Panc1 (cell line): ENCODE measurements at regions not wholly inside any gene's neighbourhood (a gene's known extent, or its start where the extent isn't known, plus 50 kb on each side); places are given as distances from the start of the nearest gene placed in this dataset.

Experiments used
- ATAC-seq: fragments of 200-7000 bp; cut with Tn5 transposase; 2 replicates; pipeline ENCODE4 v1.9.1; 2020; ENCODE audit warnings: mild to moderate bottlenecking, moderate library complexity
- BruUV-seq: library from RNA; stranded (reverse); fragments of 400-500 nt; replicated peaks from 2 replicates; lab custom pipeline; 2021; lab: Mats Ljungman, UMichigan
- CTCF ChIA-PET: fragments of 300-600 bp; sonication (Branson Sonifier 250); formaldehyde crosslinking; loops from one replicate; lab custom pipeline; 2022; ENCODE audit warnings: antibody characterized with exemption; lab: Charles Lee
- POLR2A ChIA-PET: fragments of 300-600 bp; sonication (Branson Sonifier 250); formaldehyde crosslinking; loops from one replicate; lab custom pipeline; 2022; ENCODE audit warnings: antibody characterized with exemption; lab: Charles Lee
- DNase-seq: peaks from one replicate; pipeline ENCODE4 v3.0.0-alpha.2; 2010; ENCODE audit warnings: low read depth, low spot score
- H3K27ac ChIP-seq: 2 replicates; pipeline ENCODE4 v1.5.1; 2011; ENCODE audit warnings: mild to moderate bottlenecking, low read length, inconsistent platforms
- H3K27me3 ChIP-seq: fragments of 200-500 bp; sonication (Bioruptor generic); 2 replicates; pipeline ENCODE4 v1.6.0; 2014; ENCODE audit warnings: low read length, inconsistent platforms; ENCODE audit not compliant: control insufficient read depth, insufficient read depth
- H3K36me3 ChIP-seq: fragments of 200-500 bp; sonication (Bioruptor generic); 2 replicates; pipeline ENCODE4 v1.5.1; 2014; ENCODE audit warnings: inconsistent platforms, mild to moderate bottlenecking, low read length, moderate library complexity; ENCODE audit not compliant: control insufficient read depth, insufficient read depth
- H3K4me1 ChIP-seq: 2 replicates; pipeline ENCODE4 v1.5.1; 2011; ENCODE audit warnings: inconsistent platforms, mild to moderate bottlenecking, low read length, moderate library complexity; ENCODE audit not compliant: control insufficient read depth, insufficient read depth
- H3K4me3 ChIP-seq, 2 experiments: 2 replicates each; pipeline ENCODE4 v1.5.1; 2011 to 2012; ENCODE audit warnings: low read depth in 2 of 2, low read length in 2 of 2, mild to moderate bottlenecking in 2 of 2, inconsistent platforms in 1 of 2, moderate library complexity in 1 of 2
- H3K9me3 ChIP-seq: fragments of 200-500 bp; sonication (Bioruptor generic); 2 replicates; pipeline ENCODE4 v1.5.1; 2014; ENCODE audit warnings: low read depth, mild to moderate bottlenecking, inconsistent platforms, low read length, moderate library complexity; ENCODE audit not compliant: control insufficient read depth, insufficient read depth
- POLR2AphosphoS5 ChIP-seq: IDR thresholded peaks from 2 replicates; pipeline ENCODE4 v1.6.1; 2012; ENCODE audit warnings: mild to moderate bottlenecking, low read depth, low read length, moderate library complexity
- SIN3A ChIP-seq: IDR thresholded peaks from 2 replicates; pipeline ENCODE4 v1.6.1; 2012; ENCODE audit warnings: low read depth, mild to moderate bottlenecking, low read length, moderate library complexity, borderline replicate concordance; ENCODE audit not compliant: insufficient read depth
- TCF7L2 ChIP-seq: IDR thresholded peaks from 2 replicates; pipeline ENCODE4 v1.6.1; 2011; ENCODE audit warnings: mild to moderate bottlenecking, low read depth, low read length, inconsistent platforms
- in situ Hi-C: cut with HindIII; loops from 2 replicates; pipeline ENCODE4 v1.10.0; 2016; ENCODE audit warnings: low sequenced_read_pairs, low pct_unique_long_range_greater_than_20kb
- intact Hi-C: fragments of 100-400 bp; cut with micrococcal nuclease; formaldehyde crosslinking; loops from one replicate; pipeline ENCODE4 v1.10.0; 2022; ENCODE audit not compliant: unreplicated experiment
- TF ChIP-seq, protein P1 (sequence below), 2 experiments: IDR thresholded peaks; 2 replicates each; pipeline ENCODE4 v1.6.1; 2011 to 2012; ENCODE audit warnings: low read depth in 2 of 2, control low read depth in 1 of 2, low read length in 1 of 2, mild to moderate bottlenecking in 1 of 2, moderate library complexity in 1 of 2; ENCODE audit not compliant: insufficient read depth in 1 of 2
- TF ChIP-seq, protein P2 (sequence below): fragments of 450-650 bp; IDR thresholded peaks from 2 replicates; pipeline ENCODE4 v1.5.1; 2017; ENCODE audit warnings: mild to moderate bottlenecking

DNA sequence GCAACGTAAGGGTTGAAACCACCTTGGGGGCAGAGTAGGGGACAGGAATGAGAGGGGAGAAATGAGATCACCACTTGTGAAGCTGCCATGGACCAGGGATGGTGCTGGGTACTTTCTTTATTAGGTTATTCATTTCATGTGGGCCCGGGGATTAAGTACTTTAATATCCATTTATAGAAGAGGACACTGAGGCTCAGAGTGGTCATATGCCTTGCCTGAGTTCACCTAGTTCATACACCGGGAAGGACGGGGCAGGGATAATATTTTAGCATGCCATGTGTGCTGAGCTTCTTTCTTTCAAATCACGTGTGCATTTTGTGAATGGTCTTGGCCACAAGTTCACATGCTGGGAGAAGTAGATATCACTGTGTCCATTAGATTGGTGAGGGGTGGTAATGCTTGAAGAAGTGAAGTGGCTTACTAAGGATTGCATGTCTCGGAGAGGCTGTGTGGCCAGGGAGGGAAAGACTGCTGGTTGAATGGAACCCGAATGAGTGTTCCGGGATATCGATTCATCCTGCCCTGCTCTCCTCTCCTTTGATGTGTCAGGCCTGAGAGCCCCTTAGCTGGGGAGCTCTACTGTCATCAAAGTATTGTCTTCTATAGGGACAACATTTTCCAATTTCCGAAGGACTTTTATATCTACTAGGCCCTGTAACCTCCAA, 187.1 kb downstream of the MYCN start:
- intact Hi-C loops (no loop called here), in situ Hi-C loops (no loop called here)
- Histone ChIP-seq H3K9me3 (no peaks in the 10 kb centered on the region), H3K27me3 (no peaks in the 10 kb centered on the region), H3K36me3 (no peaks in the 10 kb centered on the region), H3K4me3 (no peak overlapping the region), H3K4me1 (no peaks in the 10 kb centered on the region), H3K27ac (no peak overlapping the region)
- ATAC-seq = no peak
- ChIA-PET POLR2A (no interaction called here), CTCF (no interaction called here)
- BruUV-seq = no TSS peak
- no peak for DNase-seq
- TF ChIP-seq SIN3A = no peak
- TF ChIP-seq, protein P1, sequence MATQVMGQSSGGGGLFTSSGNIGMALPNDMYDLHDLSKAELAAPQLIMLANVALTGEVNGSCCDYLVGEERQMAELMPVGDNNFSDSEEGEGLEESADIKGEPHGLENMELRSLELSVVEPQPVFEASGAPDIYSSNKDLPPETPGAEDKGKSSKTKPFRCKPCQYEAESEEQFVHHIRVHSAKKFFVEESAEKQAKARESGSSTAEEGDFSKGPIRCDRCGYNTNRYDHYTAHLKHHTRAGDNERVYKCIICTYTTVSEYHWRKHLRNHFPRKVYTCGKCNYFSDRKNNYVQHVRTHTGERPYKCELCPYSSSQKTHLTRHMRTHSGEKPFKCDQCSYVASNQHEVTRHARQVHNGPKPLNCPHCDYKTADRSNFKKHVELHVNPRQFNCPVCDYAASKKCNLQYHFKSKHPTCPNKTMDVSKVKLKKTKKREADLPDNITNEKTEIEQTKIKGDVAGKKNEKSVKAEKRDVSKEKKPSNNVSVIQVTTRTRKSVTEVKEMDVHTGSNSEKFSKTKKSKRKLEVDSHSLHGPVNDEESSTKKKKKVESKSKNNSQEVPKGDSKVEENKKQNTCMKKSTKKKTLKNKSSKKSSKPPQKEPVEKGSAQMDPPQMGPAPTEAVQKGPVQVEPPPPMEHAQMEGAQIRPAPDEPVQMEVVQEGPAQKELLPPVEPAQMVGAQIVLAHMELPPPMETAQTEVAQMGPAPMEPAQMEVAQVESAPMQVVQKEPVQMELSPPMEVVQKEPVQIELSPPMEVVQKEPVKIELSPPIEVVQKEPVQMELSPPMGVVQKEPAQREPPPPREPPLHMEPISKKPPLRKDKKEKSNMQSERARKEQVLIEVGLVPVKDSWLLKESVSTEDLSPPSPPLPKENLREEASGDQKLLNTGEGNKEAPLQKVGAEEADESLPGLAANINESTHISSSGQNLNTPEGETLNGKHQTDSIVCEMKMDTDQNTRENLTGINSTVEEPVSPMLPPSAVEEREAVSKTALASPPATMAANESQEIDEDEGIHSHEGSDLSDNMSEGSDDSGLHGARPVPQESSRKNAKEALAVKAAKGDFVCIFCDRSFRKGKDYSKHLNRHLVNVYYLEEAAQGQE (IDR thresholded peaks at IDR 0.05; ENCODE audit: insufficient read depth in 1 of 2, low read depth in 2 of 2, low read length in 1 of 2) = no peak
- TF ChIP-seq, protein P2, sequence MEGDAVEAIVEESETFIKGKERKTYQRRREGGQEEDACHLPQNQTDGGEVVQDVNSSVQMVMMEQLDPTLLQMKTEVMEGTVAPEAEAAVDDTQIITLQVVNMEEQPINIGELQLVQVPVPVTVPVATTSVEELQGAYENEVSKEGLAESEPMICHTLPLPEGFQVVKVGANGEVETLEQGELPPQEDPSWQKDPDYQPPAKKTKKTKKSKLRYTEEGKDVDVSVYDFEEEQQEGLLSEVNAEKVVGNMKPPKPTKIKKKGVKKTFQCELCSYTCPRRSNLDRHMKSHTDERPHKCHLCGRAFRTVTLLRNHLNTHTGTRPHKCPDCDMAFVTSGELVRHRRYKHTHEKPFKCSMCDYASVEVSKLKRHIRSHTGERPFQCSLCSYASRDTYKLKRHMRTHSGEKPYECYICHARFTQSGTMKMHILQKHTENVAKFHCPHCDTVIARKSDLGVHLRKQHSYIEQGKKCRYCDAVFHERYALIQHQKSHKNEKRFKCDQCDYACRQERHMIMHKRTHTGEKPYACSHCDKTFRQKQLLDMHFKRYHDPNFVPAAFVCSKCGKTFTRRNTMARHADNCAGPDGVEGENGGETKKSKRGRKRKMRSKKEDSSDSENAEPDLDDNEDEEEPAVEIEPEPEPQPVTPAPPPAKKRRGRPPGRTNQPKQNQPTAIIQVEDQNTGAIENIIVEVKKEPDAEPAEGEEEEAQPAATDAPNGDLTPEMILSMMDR = no peak
- no peak for TF ChIP-seq TCF7L2
- no peak for TF ChIP-seq POLR2AphosphoS5

DNA sequence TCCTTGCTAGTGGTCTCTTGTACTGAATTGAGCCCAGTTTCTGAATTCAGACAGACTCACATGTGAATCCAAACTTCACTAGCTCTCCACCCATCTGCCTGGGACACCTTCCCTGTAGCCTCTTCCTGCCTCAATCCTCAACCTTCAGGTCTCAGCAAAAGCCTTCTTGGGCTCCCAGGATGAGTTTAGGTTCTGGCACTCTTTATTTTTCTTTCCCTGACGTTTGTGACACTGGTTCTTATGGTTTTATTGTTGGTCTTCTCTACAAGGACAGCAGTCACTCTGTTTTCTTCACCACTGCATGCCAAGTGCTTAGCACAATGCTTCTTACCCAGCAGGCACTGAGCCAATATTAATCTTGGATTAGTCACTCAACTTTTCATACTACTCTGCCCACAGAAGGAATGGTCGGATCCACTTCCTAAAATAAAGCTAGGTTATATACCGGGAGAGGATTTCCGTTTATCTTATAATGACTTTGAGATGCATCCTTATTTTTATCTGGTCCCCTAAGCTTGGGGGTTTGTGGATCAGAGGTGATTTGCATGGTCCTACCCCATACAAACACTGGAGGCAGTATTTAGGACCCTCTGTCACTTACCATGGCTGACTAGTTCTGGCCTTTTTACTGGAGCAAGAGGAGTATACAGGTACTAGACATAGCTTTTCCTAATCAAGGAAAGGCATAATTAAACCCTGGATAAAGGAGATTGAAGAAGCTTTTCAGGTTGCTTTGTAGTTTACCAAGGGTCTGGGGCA, 186.3 kb downstream of the MYCN start:
- BruUV-seq = no TSS peak
- DNase-seq = no peak
- no peak for ATAC-seq
- intact Hi-C loops = no loop called here
- TF ChIP-seq POLR2AphosphoS5 = no peak
- no peak for TF ChIP-seq SIN3A
- TF ChIP-seq, protein P2 = no peak
- TF ChIP-seq, protein P1 (IDR thresholded peaks at IDR 0.05; ENCODE audit: insufficient read depth in 1 of 2, low read depth in 2 of 2, low read length in 1 of 2) = no peak
- TF ChIP-seq TCF7L2 = no peak
- in situ Hi-C loops = no loop called here
- no peaks in the 10 kb centered on the region for H3K27me3 ChIP-seq
- POLR2A ChIA-PET = no interaction called here
- CTCF ChIA-PET = interaction anchor here (0.6 kb wide), 1 partner anchor 192 kb away, joined by 5 read pairs; no protein-coding TSS in a partner anchor
- no peak overlapping the region for H3K27ac ChIP-seq
- no peaks in the 10 kb centered on the region for H3K4me1 ChIP-seq
- H3K4me3 ChIP-seq = no peak overlapping the region
- H3K9me3 ChIP-seq = no peaks in the 10 kb centered on the region
- no peaks in the 10 kb centered on the region for H3K36me3 ChIP-seq
